ENCODE measurements at regions not wholly inside any gene's neighbourhood (a gene's known extent, or its start where the extent isn't known, plus 50 kb on each side); places are given as distances from the start of the nearest gene placed in this dataset.

GRCh38 chr6:55633471-55633870, 54.5 kb upstream of the HMGCLL1 start:
- Histone ChIP-seq H3K4me3 (no peak overlapping the region), H3K4me1 (no peaks in the 10 kb centered on the region), H3K27me3 (no peaks in the 10 kb centered on the region), H3K36me3 (no peaks in the 10 kb centered on the region), H3K27ac (no peak overlapping the region), H3K9me3 (no peaks in the 10 kb centered on the region)
- DNase-seq (ENCODE audit: low spot score in 2 of 2): no peak
- WGBS, 2 donors: 74 to 76% methylated on average over 3 of the region's 3 CpGs
- TF ChIP-seq EP300 (IDR thresholded peaks at IDR 0.05): no peak
- TF ChIP-seq POLR2A (IDR thresholded peaks at IDR 0.05): no peak
- no peak for TF ChIP-seq CTCF (IDR thresholded peaks at IDR 0.05)

- DNase-seq (ENCODE audit: low spot score in 2 of 2): no peak
- Histone ChIP-seq H3K27me3 (no peaks in the 10 kb centered on the region), H3K9me3 (no peaks in the 10 kb centered on the region), H3K27ac (no peak overlapping the region), H3K4me1 (no peaks in the 10 kb centered on the region), H3K4me3 (no peak overlapping the region), H3K36me3 (no peaks in the 10 kb centered on the region)
- WGBS, 2 donors: 83 to 93% methylated on average over 1 of the region's 1 CpG
- TF ChIP-seq POLR2A (IDR thresholded peaks at IDR 0.05): no peak
These were observed 54.0 kb upstream of the HMGCLL1 start for GRCh38 chr6:55632953-55633352.

Measured in tibial nerve (tissue), 4 donors.